H9 (cell line): ENCODE measurements at regions not wholly inside any gene's neighbourhood (a gene's known extent, or its start where the extent isn't known, plus 50 kb on each side); places are given as distances from the start of the nearest gene placed in this dataset.

ENCODE experiments used
- DNase-seq: peaks from one replicate; pipeline ENCODE4 v3.0.0-alpha.2; 2017
- H2AFZ ChIP-seq: one replicate; pipeline ENCODE4 v1.6.1; 2013; ENCODE audit warnings: mild to moderate bottlenecking, low read length, control low read depth, moderate library complexity
- H2AK5ac ChIP-seq: 2 replicates; pipeline ENCODE4 v1.6.1; 2013; ENCODE audit warnings: low read length, control low read depth, mixed read lengths; ENCODE audit not compliant: insufficient read length
- H2BK120ac ChIP-seq: one replicate; pipeline ENCODE4 v1.6.1; 2013; ENCODE audit warnings: low read depth, mild to moderate bottlenecking, low read length, control low read depth, inconsistent platforms; ENCODE audit not compliant: poor library complexity, severe bottlenecking
- H2BK12ac ChIP-seq: 2 replicates; pipeline ENCODE4 v1.6.1; 2013; ENCODE audit warnings: low read length, control low read depth, mixed read lengths, low read depth; ENCODE audit not compliant: insufficient read length
- H2BK15ac ChIP-seq: 2 replicates; pipeline ENCODE4 v1.6.1; 2013; ENCODE audit warnings: low read depth, low read length, control low read depth
- H2BK20ac ChIP-seq: one replicate; pipeline ENCODE4 v1.6.1; 2013; ENCODE audit warnings: low read depth, mild to moderate bottlenecking, low read length, control low read depth, inconsistent platforms; ENCODE audit not compliant: poor library complexity, severe bottlenecking
- H2BK5ac ChIP-seq: 2 replicates; pipeline ENCODE4 v1.6.1; 2013; ENCODE audit warnings: low read length, control low read depth, mixed read lengths; ENCODE audit not compliant: insufficient read length
- H3K14ac ChIP-seq: 2 replicates; pipeline ENCODE4 v1.6.1; 2013; ENCODE audit warnings: low read length, control low read depth; ENCODE audit not compliant: insufficient read depth
- H3K18ac ChIP-seq: 2 replicates; pipeline ENCODE4 v1.6.1; 2013; ENCODE audit warnings: low read depth, mild to moderate bottlenecking, mixed read lengths, low read length, control low read depth; ENCODE audit not compliant: insufficient read length
- H3K23ac ChIP-seq: 2 replicates; pipeline ENCODE4 v1.6.1; 2013; ENCODE audit warnings: low read length, control low read depth, mixed read lengths, low read depth; ENCODE audit not compliant: insufficient read length
- H3K23me2 ChIP-seq: 2 replicates; pipeline ENCODE4 v1.6.1; 2013; ENCODE audit warnings: low read depth, mild to moderate bottlenecking, mixed read lengths, low read length, control low read depth; ENCODE audit not compliant: insufficient read length, poor library complexity, severe bottlenecking
- H3K27ac ChIP-seq: 2 replicates; pipeline ENCODE4 v1.5.1; 2013; ENCODE audit warnings: low read length, control low read depth, mixed read lengths, low read depth; ENCODE audit not compliant: insufficient read length
- H3K27me3 ChIP-seq: 2 replicates; pipeline ENCODE4 v1.6.1; 2013; ENCODE audit warnings: low read length, control low read depth, inconsistent platforms; ENCODE audit not compliant: insufficient read depth
- H3K4ac ChIP-seq: 2 replicates; pipeline ENCODE4 v1.6.1; 2013; ENCODE audit warnings: low read depth, mild to moderate bottlenecking, control low read depth, inconsistent platforms, low read length, moderate library complexity
- H3K4me1 ChIP-seq: 2 replicates; pipeline ENCODE4 v1.6.1; 2013; ENCODE audit warnings: low read length, control low read depth, inconsistent platforms; ENCODE audit not compliant: insufficient read depth
- H3K4me2 ChIP-seq: 2 replicates; pipeline ENCODE4 v1.6.1; 2013; ENCODE audit warnings: low read length, control low read depth, mixed read lengths; ENCODE audit not compliant: insufficient read length, insufficient read depth
- H3K56ac ChIP-seq: 2 replicates; pipeline ENCODE4 v1.6.1; 2013; ENCODE audit warnings: low read depth, mild to moderate bottlenecking, mixed read lengths, low read length, control low read depth; ENCODE audit not compliant: insufficient read length
- H3K79me1 ChIP-seq: 2 replicates; pipeline ENCODE4 v1.6.1; 2013; ENCODE audit warnings: low read depth, mild to moderate bottlenecking, moderate library complexity, low read length, control low read depth, inconsistent platforms; ENCODE audit not compliant: insufficient read depth, poor library complexity, severe bottlenecking
- H3K79me2 ChIP-seq: 2 replicates; pipeline ENCODE4 v1.6.1; 2013; ENCODE audit warnings: low read length, control low read depth, inconsistent platforms; ENCODE audit not compliant: insufficient read depth
- H3K9ac ChIP-seq: 2 replicates; pipeline ENCODE4 v1.6.1; 2013; ENCODE audit warnings: low read length, control low read depth, mixed read lengths; ENCODE audit not compliant: insufficient read length; ENCODE audit errors: extremely low read depth
- H3K9me3 ChIP-seq: one replicate; pipeline ENCODE4 v1.6.1; 2013; ENCODE audit warnings: low read depth, low read length, inconsistent platforms; ENCODE audit not compliant: control insufficient read depth
- H3T11ph ChIP-seq: one replicate; pipeline ENCODE4 v1.6.1; 2013; ENCODE audit warnings: mild to moderate bottlenecking, low read length, control low read depth, inconsistent platforms
- H4K20me1 ChIP-seq: one replicate; pipeline ENCODE4 v1.6.1; 2013; ENCODE audit not compliant: control insufficient read depth, insufficient read length, insufficient read depth
- H4K5ac ChIP-seq: 2 replicates; pipeline ENCODE4 v1.6.1; 2013; ENCODE audit warnings: low read depth, mild to moderate bottlenecking, mixed read lengths, low read length, control low read depth; ENCODE audit not compliant: insufficient read length
- H4K8ac ChIP-seq: replicated peaks from 2 replicates; pipeline ENCODE4 v1.6.1; 2013; ENCODE audit warnings: low read length, control low read depth, mixed read lengths, low read depth; ENCODE audit not compliant: insufficient read length
- H4K91ac ChIP-seq: 2 replicates; pipeline ENCODE4 v1.6.1; 2013; ENCODE audit warnings: low read depth, mild to moderate bottlenecking, moderate library complexity, mixed read lengths, low read length, control low read depth; ENCODE audit not compliant: insufficient read length
- H3K27ac Mint-ChIP-seq, 3 experiments: 2 replicates in 2 of 3; 3 replicates in 1 of 3; pipeline ENCODE4 v1.8.0; 2020 to 2021; ENCODE audit warnings: mixed read lengths in 3 of 3, mild to moderate bottlenecking in 1 of 3, moderate library complexity in 1 of 3
- H3K27me3 Mint-ChIP-seq: 2 replicates; pipeline ENCODE4 v1.8.0; 2021; ENCODE audit warnings: low read depth, mild to moderate bottlenecking, moderate library complexity, mixed read lengths
- H3K36me3 Mint-ChIP-seq, 3 experiments: 2 replicates in 2 of 3; 3 replicates in 1 of 3; pipeline ENCODE4 v1.8.0; 2020 to 2021; ENCODE audit warnings: low read depth in 3 of 3, mixed read lengths in 3 of 3; ENCODE audit not compliant: insufficient read depth in 1 of 3
- H3K4me1 Mint-ChIP-seq, 2 experiments: 2 replicates each; pipeline ENCODE4 v1.8.0; 2020; ENCODE audit warnings: mixed read lengths in 2 of 2
- H3K4me3 Mint-ChIP-seq, 2 experiments: 2 replicates in 1 of 2; 3 replicates in 1 of 2; pipeline ENCODE4 v1.8.0; 2020 to 2021; ENCODE audit warnings: mild to moderate bottlenecking in 2 of 2, mixed read lengths in 2 of 2, moderate library complexity in 1 of 2
- H3K9me3 Mint-ChIP-seq, 2 experiments: 2 replicates in 1 of 2; 3 replicates in 1 of 2; pipeline ENCODE4 v1.8.0; 2020; ENCODE audit warnings: mild to moderate bottlenecking in 2 of 2, mixed read lengths in 2 of 2, moderate library complexity in 1 of 2
- CTCF ChIP-seq: fragments of 200-600 bp; sonication (generic); conservative IDR thresholded peaks from 3 replicates; pipeline ENCODE4 v1.8.0; 2021; ENCODE audit warnings: antibody characterized with exemption, mild to moderate bottlenecking
- WGBS: extraction: QIAGEN DNeasy Blood & Tissue Kit; methylation state at CpG from one replicate; pipeline ENCODE4 v1.1.7; 2013; ENCODE audit warnings: missing lambda C conversion rate, low lambda C conversion rate, mixed read lengths; ENCODE audit not compliant: insufficient read length; ENCODE audit errors: extremely low coverage; 5-methylcytosine and 5-hydroxymethylcytosine counted together

GRCh38 chr2:236717120-236717519 is 147.5 kb downstream of the ACKR3 start:
- no peaks in the 10 kb centered on the region for H4K20me1 ChIP-seq
- no peak overlapping the region for H3K56ac ChIP-seq
- peaks cover 8 to 21% of the 10 kb centered on the region in 2 experiments for H3K4me1 Mint-ChIP-seq
- no peaks in the 10 kb centered on the region for H3K36me3 Mint-ChIP-seq
- H3T11ph ChIP-seq = no peak overlapping the region
- H4K8ac ChIP-seq = no peak overlapping the region
- TF ChIP-seq CTCF = no peak
- H3K18ac ChIP-seq = no peak overlapping the region
- no peak overlapping the region for H2BK5ac ChIP-seq
- no peaks in the 10 kb centered on the region for H3K4me1 ChIP-seq
- H2BK15ac ChIP-seq = no peak overlapping the region
- H3K14ac ChIP-seq = no peak overlapping the region
- H2BK20ac ChIP-seq = no peak overlapping the region
- H3K9ac ChIP-seq = no peak overlapping the region
- no peak overlapping the region for H2BK120ac ChIP-seq
- no peak overlapping the region for H3K27ac ChIP-seq
- no peaks in the 10 kb centered on the region for H3K27me3 ChIP-seq
- H2BK12ac ChIP-seq = no peak overlapping the region
- no peaks in the 10 kb centered on the region for H3K23me2 ChIP-seq
- H3K4me2 ChIP-seq = no peak overlapping the region
- no peaks in the 10 kb centered on the region for H3K9me3 ChIP-seq
- no peak overlapping the region for H3K27ac Mint-ChIP-seq
- H3K9me3 Mint-ChIP-seq = no peaks in the 10 kb centered on the region
- no peak overlapping the region for H3K4me3 Mint-ChIP-seq
- H3K27me3 Mint-ChIP-seq = no peaks in the 10 kb centered on the region; the same call in 1 of the 2 replicates
- no peak overlapping the region for H2AK5ac ChIP-seq
- no peak for DNase-seq
- H2AFZ ChIP-seq = no peak overlapping the region
- H3K23ac ChIP-seq = no peak overlapping the region
- H3K79me2 ChIP-seq = no peaks in the 10 kb centered on the region
- no peaks in the 10 kb centered on the region for H3K79me1 ChIP-seq
- WGBS = no CpG with 5 or more reads among the region's 3 CpGs
- H3K4ac ChIP-seq = no peak overlapping the region
- H4K91ac ChIP-seq = no peak overlapping the region
- H4K5ac ChIP-seq = no peak overlapping the region
